Prostate gland (tissue), 2 donors: ENCODE measurements at regions not wholly inside any gene's neighbourhood (a gene's known extent, or its start where the extent isn't known, plus 50 kb on each side); places are given as distances from the start of the nearest gene placed in this dataset.

Experiments
- CTCF ChIP-seq, 4 experiments: fragments of 200-600 bp in 2 of 4; fragments of 450-650 bp in 2 of 4; sonication (generic) in 2 of 4; IDR thresholded peaks; 1 replicate in 3 of 4; 2 replicates in 1 of 4; pipeline ENCODE4 v1.5.1; 2016 to 2019; ENCODE audit warnings: antibody characterized with exemption in 4 of 4, mild to moderate bottlenecking in 2 of 4, moderate library complexity in 2 of 4
- POLR2A ChIP-seq: fragments of 450-650 bp; IDR thresholded peaks from one replicate; pipeline ENCODE4 v1.6.1; 2016; ENCODE audit warnings: antibody characterized with exemption, mild to moderate bottlenecking

DNA sequence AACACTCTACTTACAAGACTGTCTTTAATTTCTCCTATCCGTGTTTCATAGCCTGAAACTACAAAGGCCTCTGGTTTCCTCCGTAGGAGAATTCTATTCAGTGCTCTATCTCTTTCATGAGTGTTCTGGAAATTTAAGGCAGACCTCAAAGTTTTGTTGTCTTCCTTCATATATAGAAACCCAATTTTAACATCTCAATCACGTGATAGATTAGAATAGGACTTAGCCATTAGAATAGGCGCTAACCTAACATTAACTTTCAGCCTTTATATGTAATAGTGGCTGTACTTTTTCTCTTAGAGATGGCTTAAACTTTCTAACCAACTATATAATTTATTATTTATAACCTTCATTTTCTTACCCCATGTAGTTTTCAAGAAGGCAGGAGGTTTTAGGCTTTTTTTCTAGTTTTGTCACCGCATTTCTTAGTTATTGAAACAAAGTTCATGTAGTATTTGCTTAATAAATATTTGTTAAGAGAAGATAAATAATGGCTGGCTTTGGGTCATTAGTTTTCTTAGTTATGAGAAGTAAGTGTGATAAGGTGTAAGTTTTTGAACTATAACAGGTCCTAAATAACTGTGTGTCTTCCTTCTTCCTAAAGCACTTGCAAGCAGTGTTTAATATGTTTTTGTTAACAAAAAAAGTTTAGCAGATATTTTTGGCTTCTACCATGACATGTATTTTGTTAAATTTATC is 1504.6 kb upstream of the ADGRL3 start:
- TF ChIP-seq CTCF (IDR thresholded peaks at IDR 0.05) (no peak), POLR2A (no peak)
